H1 (cell line): ENCODE measurements at regions not wholly inside any gene's neighbourhood (a gene's known extent, or its start where the extent isn't known, plus 50 kb on each side); places are given as distances from the start of the nearest gene placed in this dataset.

ENCODE experiments used
- CTCF ChIA-PET: fragments of 300-600 bp; sonication (Branson Sonifier 250); formaldehyde crosslinking; loops from one replicate; lab custom pipeline; 2021; ENCODE audit not compliant: partially characterized antibody; lab: Charles Lee
- POLR2A ChIA-PET: fragments of 300-600 bp; sonication (Branson Sonifier 250); formaldehyde crosslinking; loops from one replicate; lab custom pipeline; 2021; ENCODE audit warnings: inconsistent platforms; ENCODE audit not compliant: partially characterized antibody; lab: Charles Lee
- DNase-seq, 2 experiments: peaks; one replicate each; pipeline versions ENCODE4 v3.0.0 to v3.0.0-alpha.2; 2010 to 2022; ENCODE audit warnings: low spot score in 2 of 2, low read depth in 1 of 2, mixed read lengths in 1 of 2
- FAIRE-seq: peaks from 2 replicates; lab custom pipeline; 2011; peaks lifted over from hg19 to GRCh38; lab: Jason Lieb, UNC
- H2AFZ ChIP-seq: 2 replicates; pipeline ENCODE4 v1.8.1; 2012; ENCODE audit warnings: low read length, inconsistent platforms
- H2AK5ac ChIP-seq: 2 replicates; pipeline ENCODE4 v1.6.1; 2013; ENCODE audit warnings: low read depth, low read length
- H2BK120ac ChIP-seq: replicated peaks from 2 replicates; pipeline ENCODE3; 2013; ENCODE audit warnings: low read depth, low read length, inconsistent platforms
- H2BK12ac ChIP-seq: 2 replicates; pipeline ENCODE4 v1.6.1; 2013; ENCODE audit warnings: low read depth, low read length
- H2BK15ac ChIP-seq: 2 replicates; pipeline ENCODE4 v1.6.1; 2013; ENCODE audit warnings: low read length
- H2BK20ac ChIP-seq: 2 replicates; pipeline ENCODE4 v1.6.1; 2013; ENCODE audit warnings: low read length
- H2BK5ac ChIP-seq: 2 replicates; pipeline ENCODE4 v1.6.1; 2013; ENCODE audit warnings: low read depth, low read length
- H3K14ac ChIP-seq: 2 replicates; pipeline ENCODE4 v1.6.1; 2013; ENCODE audit warnings: inconsistent platforms; ENCODE audit not compliant: insufficient read length
- H3K18ac ChIP-seq: 2 replicates; pipeline ENCODE4 v1.6.1; 2013; ENCODE audit warnings: low read length; ENCODE audit errors: extremely low read depth
- H3K23ac ChIP-seq: 2 replicates; pipeline ENCODE4 v1.6.1; 2013; ENCODE audit warnings: inconsistent platforms; ENCODE audit not compliant: insufficient read length
- H3K23me2 ChIP-seq: 2 replicates; pipeline ENCODE4 v1.6.1; 2013; ENCODE audit warnings: low read depth, low read length
- H3K27ac ChIP-seq: 2 replicates; pipeline ENCODE4 v1.6.1; 2011; ENCODE audit warnings: low read depth, low read length, inconsistent platforms
- H3K27me3 ChIP-seq, 4 experiments: replicated peaks in 1 of 4; 1 replicate in 1 of 4; 2 replicates in 3 of 4; pipeline versions ENCODE4 v1.6.1 to v1.8.1; 2011 to 2013; ENCODE audit warnings: low read length in 3 of 4, mild to moderate bottlenecking in 3 of 4, inconsistent platforms in 2 of 4, mixed read lengths in 2 of 4, moderate library complexity in 1 of 4; ENCODE audit not compliant: control insufficient read depth in 3 of 4, insufficient read depth in 3 of 4; ENCODE audit errors: extremely low read depth in 1 of 4
- H3K36me3 ChIP-seq, 4 experiments: 2 replicates each; pipeline versions ENCODE4 v1.6.1 to v1.8.1; 2011 to 2013; ENCODE audit warnings: mild to moderate bottlenecking in 4 of 4, low read length in 3 of 4, moderate library complexity in 2 of 4, control low read depth in 1 of 4, inconsistent platforms in 1 of 4; ENCODE audit not compliant: insufficient read depth in 4 of 4, control insufficient read depth in 2 of 4
- H3K4ac ChIP-seq: replicated peaks from 2 replicates; pipeline ENCODE3; 2013; ENCODE audit warnings: low read length, low read depth, mixed read lengths, inconsistent platforms; ENCODE audit not compliant: insufficient read length
- H3K4me1 ChIP-seq, 4 experiments: replicated peaks in 1 of 4; 1 replicate in 1 of 4; 2 replicates in 3 of 4; pipeline versions ENCODE4 v1.6.1 to v1.8.1; 2011 to 2013; ENCODE audit warnings: low read length in 3 of 4, inconsistent platforms in 2 of 4, mixed read lengths in 1 of 4; ENCODE audit not compliant: insufficient read depth in 4 of 4, control insufficient read depth in 3 of 4
- H3K4me2 ChIP-seq, 2 experiments: 2 replicates each; pipeline versions ENCODE4 v1.6.1 to v1.8.1; 2011 to 2013; ENCODE audit warnings: low read depth in 2 of 2, low read length in 2 of 2, control low read depth in 1 of 2, inconsistent platforms in 1 of 2, mild to moderate bottlenecking in 1 of 2; ENCODE audit not compliant: insufficient read depth in 1 of 2
- H3K4me3 ChIP-seq, 4 experiments: fragments of 200-600, 300-600 bp in 1 of 4; sonication (generic), shearing (Covaris generic), sonication (Bioruptor Twin) in 1 of 4; 2 replicates each; pipeline versions ENCODE4 v1.5.1 to v1.8.1; 2011 to 2016; ENCODE audit warnings: low read length in 4 of 4, low read depth in 3 of 4, control low read depth in 2 of 4, inconsistent platforms in 2 of 4, mild to moderate bottlenecking in 2 of 4, mixed read lengths in 1 of 4, moderate library complexity in 1 of 4; ENCODE audit not compliant: insufficient read depth in 2 of 4; ENCODE audit errors: extremely low read depth in 1 of 4
- H3K56ac ChIP-seq: replicated peaks from 2 replicates; pipeline ENCODE3; 2013; ENCODE audit warnings: low read depth, mild to moderate bottlenecking, mixed read lengths, low read length, inconsistent platforms; ENCODE audit not compliant: insufficient read length
- H3K79me1 ChIP-seq: 2 replicates; pipeline ENCODE4 v1.6.1; 2013; ENCODE audit warnings: low read depth, low read length, control low read depth
- H3K79me2 ChIP-seq, 2 experiments: 2 replicates each; pipeline versions ENCODE4 v1.6.1 to v1.8.1; 2012 to 2013; ENCODE audit warnings: low read length in 2 of 2, mild to moderate bottlenecking in 2 of 2, inconsistent platforms in 1 of 2; ENCODE audit not compliant: insufficient read depth in 2 of 2, control insufficient read depth in 1 of 2
- H3K9ac ChIP-seq, 4 experiments: replicated peaks in 1 of 4; 1 replicate in 1 of 4; 2 replicates in 3 of 4; pipeline versions ENCODE4 v1.6.1 to v1.8.1; 2011 to 2013; ENCODE audit warnings: low read depth in 3 of 4, low read length in 3 of 4, control low read depth in 2 of 4, mild to moderate bottlenecking in 2 of 4, moderate library complexity in 2 of 4, inconsistent platforms in 1 of 4; ENCODE audit errors: extremely low read depth in 1 of 4
- H3K9me3 ChIP-seq, 2 experiments: 2 replicates each; pipeline versions ENCODE4 v1.6.1 to v1.8.1; 2012 to 2013; ENCODE audit warnings: mild to moderate bottlenecking in 2 of 2, moderate library complexity in 2 of 2, control low read depth in 1 of 2, inconsistent platforms in 1 of 2, low read depth in 1 of 2, low read length in 1 of 2, mixed read lengths in 1 of 2; ENCODE audit not compliant: insufficient read depth in 2 of 2
- H4K20me1 ChIP-seq, 2 experiments: replicated peaks in 1 of 2; 2 replicates each; pipeline versions ENCODE3 to v1.8.1; 2011 to 2013; ENCODE audit warnings: inconsistent platforms in 2 of 2, low read length in 2 of 2, mild to moderate bottlenecking in 1 of 2; ENCODE audit not compliant: insufficient read depth in 2 of 2, control insufficient read depth in 1 of 2
- H4K5ac ChIP-seq: 2 replicates; pipeline ENCODE4 v1.6.1; 2013; ENCODE audit warnings: low read length, low read depth, mixed read lengths, inconsistent platforms; ENCODE audit not compliant: insufficient read length
- H4K8ac ChIP-seq: 2 replicates; pipeline ENCODE4 v1.8.0; 2013; ENCODE audit warnings: mild to moderate bottlenecking, moderate library complexity, low read length, inconsistent platforms; ENCODE audit not compliant: insufficient read depth; ENCODE audit errors: extremely low read depth
- H4K91ac ChIP-seq: replicated peaks from 2 replicates; pipeline ENCODE3; 2013; ENCODE audit warnings: low read length, mixed read lengths, inconsistent platforms; ENCODE audit not compliant: insufficient read length
- GABPA ChIP-seq: IDR thresholded peaks from 2 replicates; pipeline ENCODE4 v1.6.1; 2011; ENCODE audit warnings: mild to moderate bottlenecking, low read length, moderate library complexity, borderline replicate concordance; ENCODE audit not compliant: insufficient read depth
- WGBS, 2 experiments: shearing (Covaris generic) in 1 of 2; methylation state at CpG; one replicate each; pipeline versions ENCODE4 v1.1.6 to v1.1.7; 2013 to 2015; ENCODE audit warnings: low lambda C conversion rate in 2 of 2, mixed read lengths in 2 of 2, inconsistent platforms in 1 of 2, low coverage in 1 of 2, missing lambda C conversion rate in 1 of 2; ENCODE audit not compliant: insufficient replicate concordance in 2 of 2, insufficient coverage in 1 of 2, insufficient read length in 1 of 2; ENCODE audit errors: extremely low coverage in 1 of 2, missing lambda C conversion rate in 1 of 2; 5-methylcytosine and 5-hydroxymethylcytosine counted together
- TF ChIP-seq, protein P1 (sequence below), 3 experiments: IDR thresholded peaks; 1 replicate in 2 of 3; 2 replicates in 1 of 3; pipeline versions ENCODE4 v1.5.1 to v1.6.1; 2011; ENCODE audit warnings: low read length in 3 of 3, mild to moderate bottlenecking in 3 of 3, inconsistent platforms in 2 of 3, low read depth in 1 of 3, moderate library complexity in 1 of 3; ENCODE audit not compliant: insufficient read depth in 1 of 3; ENCODE audit errors: control extremely low read depth in 1 of 3

DNA sequence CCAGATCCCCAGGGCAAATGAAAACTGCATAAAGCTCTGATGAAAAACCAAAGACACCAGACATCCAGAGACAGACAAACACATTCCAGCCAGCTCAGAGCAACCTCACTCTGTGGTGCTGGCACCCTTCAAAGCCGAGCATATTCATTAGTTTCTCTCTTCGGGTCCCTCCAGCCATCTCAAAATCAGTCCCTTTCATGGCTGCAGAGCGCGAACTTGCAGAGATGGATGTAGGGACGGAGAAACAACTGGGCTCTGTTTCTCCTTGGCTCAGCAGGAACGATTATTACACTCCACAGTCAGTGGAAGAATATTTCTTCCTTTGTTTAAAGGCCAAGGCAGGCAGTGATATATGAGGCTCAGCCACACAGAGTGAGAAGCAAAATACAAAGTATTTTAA, 50.4 kb upstream of the SYN2 start:
- H4K5ac ChIP-seq: no peak overlapping the region
- H2BK20ac ChIP-seq: no peak overlapping the region
- H3K79me1 ChIP-seq: no peaks in the 10 kb centered on the region
- H4K20me1 ChIP-seq: no peaks in the 10 kb centered on the region
- H2BK12ac ChIP-seq: no peak overlapping the region
- no peaks in the 10 kb centered on the region for H3K79me2 ChIP-seq
- H3K56ac ChIP-seq: no peak overlapping the region
- no peak for FAIRE-seq
- H3K23ac ChIP-seq: no peak overlapping the region
- H3K18ac ChIP-seq: no peak overlapping the region
- no peak overlapping the region for H3K9ac ChIP-seq
- H3K27me3 ChIP-seq: no peaks in the 10 kb centered on the region
- H2AK5ac ChIP-seq: no peak overlapping the region
- H3K23me2 ChIP-seq: no peaks in the 10 kb centered on the region
- H3K14ac ChIP-seq: no peak overlapping the region
- no peak overlapping the region for H3K4me2 ChIP-seq
- ChIA-PET CTCF (interaction anchor here (0.5 to 2.8 kb wide), 4 partner anchors 9 to 181 kb away, joined by 4 to 27 read pairs (median 5); no protein-coding TSS in a partner anchor), POLR2A (no interaction called here)
- H3K4me1 ChIP-seq: no peaks in the 10 kb centered on the region
- DNase-seq: no peak
- no peak overlapping the region for H4K91ac ChIP-seq
- H3K36me3 ChIP-seq: no peaks in the 10 kb centered on the region
- H3K4me3 ChIP-seq: no peak overlapping the region
- H3K9me3 ChIP-seq: no peaks in the 10 kb centered on the region
- no peak overlapping the region for H3K27ac ChIP-seq
- no peak overlapping the region for H2BK15ac ChIP-seq
- WGBS, 2 experiments: 86% methylated on average over 6 of the region's 6 CpGs; no CpG with 5 or more reads in 1 of the 2 experiments
- H2BK5ac ChIP-seq: no peak overlapping the region
- no peak overlapping the region for H4K8ac ChIP-seq
- no peak overlapping the region for H2BK120ac ChIP-seq
- H2AFZ ChIP-seq: no peak overlapping the region
- no peak overlapping the region for H3K4ac ChIP-seq
- TF ChIP-seq GABPA: no peak
- TF ChIP-seq, protein P1, sequence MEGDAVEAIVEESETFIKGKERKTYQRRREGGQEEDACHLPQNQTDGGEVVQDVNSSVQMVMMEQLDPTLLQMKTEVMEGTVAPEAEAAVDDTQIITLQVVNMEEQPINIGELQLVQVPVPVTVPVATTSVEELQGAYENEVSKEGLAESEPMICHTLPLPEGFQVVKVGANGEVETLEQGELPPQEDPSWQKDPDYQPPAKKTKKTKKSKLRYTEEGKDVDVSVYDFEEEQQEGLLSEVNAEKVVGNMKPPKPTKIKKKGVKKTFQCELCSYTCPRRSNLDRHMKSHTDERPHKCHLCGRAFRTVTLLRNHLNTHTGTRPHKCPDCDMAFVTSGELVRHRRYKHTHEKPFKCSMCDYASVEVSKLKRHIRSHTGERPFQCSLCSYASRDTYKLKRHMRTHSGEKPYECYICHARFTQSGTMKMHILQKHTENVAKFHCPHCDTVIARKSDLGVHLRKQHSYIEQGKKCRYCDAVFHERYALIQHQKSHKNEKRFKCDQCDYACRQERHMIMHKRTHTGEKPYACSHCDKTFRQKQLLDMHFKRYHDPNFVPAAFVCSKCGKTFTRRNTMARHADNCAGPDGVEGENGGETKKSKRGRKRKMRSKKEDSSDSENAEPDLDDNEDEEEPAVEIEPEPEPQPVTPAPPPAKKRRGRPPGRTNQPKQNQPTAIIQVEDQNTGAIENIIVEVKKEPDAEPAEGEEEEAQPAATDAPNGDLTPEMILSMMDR (IDR thresholded peaks at IDR 0.05; ENCODE audit: control extremely low read depth in 1 of 3, insufficient read depth in 1 of 3, low read depth in 1 of 3, low read length in 3 of 3): no peak
- TF ChIP-seq, all 59 proteins: peak for 0
